ENCODE measurements at regions not wholly inside any gene's neighbourhood (a gene's known extent, or its start where the extent isn't known, plus 50 kb on each side); places are given as distances from the start of the nearest gene placed in this dataset.

GRCh38 chr2:158049129-158049855 is 52.4 kb upstream of the UPP2 start:
- H3K4me3 Mint-ChIP-seq, result no peak overlapping the region
- H3K27ac Mint-ChIP-seq, result no peak overlapping the region
- H3K36me3 Mint-ChIP-seq (ENCODE audit: low read depth), result no peaks in the 10 kb centered on the region
- H3K4me1 Mint-ChIP-seq (ENCODE audit: low read depth), result peaks cover 25% of the 10 kb centered on the region
- no peaks in the 10 kb centered on the region for H3K9me3 Mint-ChIP-seq
- H3K27me3 Mint-ChIP-seq, result no peaks in the 10 kb centered on the region
- intact Hi-C loops (cut with micrococcal nuclease), result no loop called here

GRCh38 chr2:158048327-158048726 is 53.3 kb upstream of the UPP2 start:
- H3K27me3 Mint-ChIP-seq, result no peaks in the 10 kb centered on the region
- intact Hi-C loops (cut with micrococcal nuclease), result no loop called here
- no peaks in the 10 kb centered on the region for H3K36me3 Mint-ChIP-seq (ENCODE audit: low read depth)
- no peak overlapping the region for H3K27ac Mint-ChIP-seq
- H3K9me3 Mint-ChIP-seq, result no peaks in the 10 kb centered on the region
- H3K4me1 Mint-ChIP-seq (ENCODE audit: low read depth), result peaks cover 26% of the 10 kb centered on the region
- no peak overlapping the region for H3K4me3 Mint-ChIP-seq

- no peaks in the 10 kb centered on the region for H3K27me3 Mint-ChIP-seq
- H3K9me3 Mint-ChIP-seq, result no peaks in the 10 kb centered on the region
- H3K36me3 Mint-ChIP-seq (ENCODE audit: low read depth), result no peaks in the 10 kb centered on the region
- H3K4me3 Mint-ChIP-seq, result no peak overlapping the region
- no peak overlapping the region for H3K27ac Mint-ChIP-seq
- peaks cover 35% of the 10 kb centered on the region for H3K4me1 Mint-ChIP-seq (ENCODE audit: low read depth)
- intact Hi-C loops (cut with micrococcal nuclease), result no loop called here
Measured at GRCh38 chr2:158047156-158047611, 54.5 kb upstream of the UPP2 start.

- no peaks in the 10 kb centered on the region for H3K9me3 Mint-ChIP-seq
- intact Hi-C loops (cut with micrococcal nuclease), result no loop called here
- no peaks in the 10 kb centered on the region for H3K36me3 Mint-ChIP-seq (ENCODE audit: low read depth)
- H3K4me1 Mint-ChIP-seq (ENCODE audit: low read depth), result peaks cover 38% of the 10 kb centered on the region
- no peak overlapping the region for H3K4me3 Mint-ChIP-seq
- H3K27ac Mint-ChIP-seq, result no peak overlapping the region
- H3K27me3 Mint-ChIP-seq, result no peaks in the 10 kb centered on the region
Measured at GRCh38 chr2:158046121-158046880, 55.4 kb upstream of the UPP2 start.

GRCh38 chr2:158045362-158045761 is 56.3 kb upstream of the UPP2 start:
- H3K36me3 Mint-ChIP-seq (ENCODE audit: low read depth), result no peaks in the 10 kb centered on the region
- H3K4me3 Mint-ChIP-seq, result no peak overlapping the region
- H3K4me1 Mint-ChIP-seq (ENCODE audit: low read depth), result peaks cover 38% of the 10 kb centered on the region
- no peaks in the 10 kb centered on the region for H3K9me3 Mint-ChIP-seq
- intact Hi-C loops (cut with micrococcal nuclease), result no loop called here
- no peak overlapping the region for H3K27ac Mint-ChIP-seq
- no peaks in the 10 kb centered on the region for H3K27me3 Mint-ChIP-seq

- Mint-ChIP-seq H3K9me3 (no peaks in the 10 kb centered on the region), H3K27me3 (no peaks in the 10 kb centered on the region), H3K36me3 (ENCODE audit: low read depth) (no peaks in the 10 kb centered on the region), H3K4me3 (no peak overlapping the region), H3K4me1 (ENCODE audit: low read depth) (peaks cover 38% of the 10 kb centered on the region), H3K27ac (no peak overlapping the region)
- intact Hi-C loops (cut with micrococcal nuclease), result no loop called here
Measured at GRCh38 chr2:158043181-158043948, 58.3 kb upstream of the UPP2 start.

GRCh38 chr2:158042666-158043065 is 59.0 kb upstream of the UPP2 start:
- Mint-ChIP-seq H3K4me3 (no peak overlapping the region), H3K27ac (no peak overlapping the region)

GRCh38 chr2:158042245-158042644 is 59.4 kb upstream of the UPP2 start:
- no peak overlapping the region for H3K27ac Mint-ChIP-seq
- no peak overlapping the region for H3K4me3 Mint-ChIP-seq
- intact Hi-C loops (cut with micrococcal nuclease), result no loop called here
- H3K4me1 Mint-ChIP-seq (ENCODE audit: low read depth), result peaks cover 38% of the 10 kb centered on the region
- no peaks in the 10 kb centered on the region for H3K36me3 Mint-ChIP-seq (ENCODE audit: low read depth)
- no peaks in the 10 kb centered on the region for H3K27me3 Mint-ChIP-seq
- no peaks in the 10 kb centered on the region for H3K9me3 Mint-ChIP-seq

More at GRCh38 chr2:158042666-158043065, 59.0 kb upstream of the UPP2 start:
- no peaks in the 10 kb centered on the region for H3K36me3 Mint-ChIP-seq (ENCODE audit: low read depth)
- intact Hi-C loops (cut with micrococcal nuclease), result no loop called here
- H3K9me3 Mint-ChIP-seq, result no peaks in the 10 kb centered on the region
- no peaks in the 10 kb centered on the region for H3K27me3 Mint-ChIP-seq
- peaks cover 38% of the 10 kb centered on the region for H3K4me1 Mint-ChIP-seq (ENCODE audit: low read depth)

- Mint-ChIP-seq H3K4me1 (ENCODE audit: low read depth) (peaks cover 37% of the 10 kb centered on the region), H3K36me3 (ENCODE audit: low read depth) (no peaks in the 10 kb centered on the region), H3K27ac (no peak overlapping the region), H3K9me3 (no peaks in the 10 kb centered on the region), H3K27me3 (no peaks in the 10 kb centered on the region), H3K4me3 (no peak overlapping the region)
- intact Hi-C loops (cut with micrococcal nuclease), result no loop called here
Measured at GRCh38 chr2:158041400-158041799, 60.3 kb upstream of the UPP2 start.

GRCh38 chr2:158038901-158039300 is 62.8 kb upstream of the UPP2 start:
- Mint-ChIP-seq H3K4me1 (ENCODE audit: low read depth) (peaks cover 22% of the 10 kb centered on the region), H3K9me3 (no peaks in the 10 kb centered on the region), H3K27ac (no peak overlapping the region), H3K36me3 (ENCODE audit: low read depth) (no peaks in the 10 kb centered on the region), H3K27me3 (no peaks in the 10 kb centered on the region), H3K4me3 (no peak overlapping the region)
- intact Hi-C loops (cut with micrococcal nuclease), result no loop called here

GRCh38 chr2:158034198-158034866 is 67.3 kb upstream of the UPP2 start:
- Mint-ChIP-seq H3K9me3 (no peaks in the 10 kb centered on the region), H3K4me1 (ENCODE audit: low read depth) (peaks cover 8% of the 10 kb centered on the region)
- intact Hi-C loops (cut with micrococcal nuclease), result no loop called here

GRCh38 chr2:158031371-158031770 is 70.3 kb upstream of the UPP2 start:
- H3K4me3 Mint-ChIP-seq, result no peak overlapping the region
- no peaks in the 10 kb centered on the region for H3K27me3 Mint-ChIP-seq
- no peak overlapping the region for H3K27ac Mint-ChIP-seq
- H3K9me3 Mint-ChIP-seq, result no peaks in the 10 kb centered on the region
- peaks cover 8% of the 10 kb centered on the region for H3K4me1 Mint-ChIP-seq (ENCODE audit: low read depth)
- intact Hi-C loops (cut with micrococcal nuclease), result no loop called here
- no peaks in the 10 kb centered on the region for H3K36me3 Mint-ChIP-seq (ENCODE audit: low read depth)

More at GRCh38 chr2:158034198-158034866, 67.3 kb upstream of the UPP2 start:
- no peaks in the 10 kb centered on the region for H3K36me3 Mint-ChIP-seq (ENCODE audit: low read depth)
- no peak overlapping the region for H3K4me3 Mint-ChIP-seq
- no peaks in the 10 kb centered on the region for H3K27me3 Mint-ChIP-seq
- H3K27ac Mint-ChIP-seq, result no peak overlapping the region

GRCh38 chr2:158025255-158025996 is 76.2 kb upstream of the UPP2 start:
- Mint-ChIP-seq H3K36me3 (ENCODE audit: low read depth) (no peaks in the 10 kb centered on the region), H3K27me3 (no peaks in the 10 kb centered on the region), H3K9me3 (no peaks in the 10 kb centered on the region), H3K4me3 (no peak overlapping the region), H3K4me1 (ENCODE audit: low read depth) (no peaks in the 10 kb centered on the region), H3K27ac (no peak overlapping the region)
- intact Hi-C loops (cut with micrococcal nuclease), result no loop called here

Data from dendritic cell treated with granulocyte-macrophage colony-stimulating factor and Interleukin-4, amounts not matched to agents 40 ng/mL and 50 ng/mL, for 4 days (primary cell).